ENCODE measurements at regions not wholly inside any gene's neighbourhood (a gene's known extent, or its start where the extent isn't known, plus 50 kb on each side); places are given as distances from the start of the nearest gene placed in this dataset.

DNA sequence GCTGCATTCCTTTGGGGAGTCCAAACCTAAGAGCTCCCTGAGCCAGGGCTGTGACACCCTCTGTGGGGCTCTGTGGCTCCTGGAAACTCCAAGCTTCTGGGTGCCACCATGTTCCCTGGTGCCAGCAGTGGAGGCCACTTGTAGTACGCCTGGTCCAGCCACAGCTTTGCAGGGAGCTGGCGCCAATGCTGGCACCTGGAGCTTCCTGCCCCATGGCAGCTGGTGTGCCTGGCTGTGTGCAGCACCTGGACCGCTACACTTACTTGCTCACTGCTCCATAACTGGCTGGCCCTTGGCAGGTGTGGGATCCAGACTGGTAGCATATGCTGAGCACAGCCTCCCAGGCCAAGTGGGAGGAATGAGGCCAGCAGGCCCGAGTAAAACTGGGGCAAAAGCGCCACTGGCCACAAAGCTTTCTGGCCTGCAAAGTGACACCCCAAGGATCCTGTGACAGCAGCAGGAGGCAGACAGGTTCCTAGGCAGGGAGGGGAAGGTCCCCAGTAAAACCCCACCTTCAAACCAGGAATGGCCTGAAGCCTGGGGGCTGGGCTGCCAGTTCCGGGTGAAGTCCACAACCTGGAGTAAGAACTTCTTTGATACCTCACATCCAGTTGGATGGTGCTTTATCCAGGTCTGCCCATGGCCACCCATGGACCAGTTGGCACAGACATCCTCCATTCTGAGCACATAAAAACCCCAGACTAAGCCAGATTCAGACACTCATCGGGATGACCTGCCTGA is 461.0 kb downstream of the TBC1D32 start:
- TF ChIP-seq, protein P1, sequence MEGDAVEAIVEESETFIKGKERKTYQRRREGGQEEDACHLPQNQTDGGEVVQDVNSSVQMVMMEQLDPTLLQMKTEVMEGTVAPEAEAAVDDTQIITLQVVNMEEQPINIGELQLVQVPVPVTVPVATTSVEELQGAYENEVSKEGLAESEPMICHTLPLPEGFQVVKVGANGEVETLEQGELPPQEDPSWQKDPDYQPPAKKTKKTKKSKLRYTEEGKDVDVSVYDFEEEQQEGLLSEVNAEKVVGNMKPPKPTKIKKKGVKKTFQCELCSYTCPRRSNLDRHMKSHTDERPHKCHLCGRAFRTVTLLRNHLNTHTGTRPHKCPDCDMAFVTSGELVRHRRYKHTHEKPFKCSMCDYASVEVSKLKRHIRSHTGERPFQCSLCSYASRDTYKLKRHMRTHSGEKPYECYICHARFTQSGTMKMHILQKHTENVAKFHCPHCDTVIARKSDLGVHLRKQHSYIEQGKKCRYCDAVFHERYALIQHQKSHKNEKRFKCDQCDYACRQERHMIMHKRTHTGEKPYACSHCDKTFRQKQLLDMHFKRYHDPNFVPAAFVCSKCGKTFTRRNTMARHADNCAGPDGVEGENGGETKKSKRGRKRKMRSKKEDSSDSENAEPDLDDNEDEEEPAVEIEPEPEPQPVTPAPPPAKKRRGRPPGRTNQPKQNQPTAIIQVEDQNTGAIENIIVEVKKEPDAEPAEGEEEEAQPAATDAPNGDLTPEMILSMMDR (IDR thresholded peaks at IDR 0.05 in 8 of 11, conservative IDR thresholded peaks at IDR 0.05 in 3 of 11) = no peak
- no peak for TF ChIP-seq POLR2AphosphoS5 (IDR thresholded peaks at IDR 0.05)

All from spleen (tissue), 7 donors.